ENCODE measurements at regions not wholly inside any gene's neighbourhood (a gene's known extent, or its start where the extent isn't known, plus 50 kb on each side); places are given as distances from the start of the nearest gene placed in this dataset.

DNA sequence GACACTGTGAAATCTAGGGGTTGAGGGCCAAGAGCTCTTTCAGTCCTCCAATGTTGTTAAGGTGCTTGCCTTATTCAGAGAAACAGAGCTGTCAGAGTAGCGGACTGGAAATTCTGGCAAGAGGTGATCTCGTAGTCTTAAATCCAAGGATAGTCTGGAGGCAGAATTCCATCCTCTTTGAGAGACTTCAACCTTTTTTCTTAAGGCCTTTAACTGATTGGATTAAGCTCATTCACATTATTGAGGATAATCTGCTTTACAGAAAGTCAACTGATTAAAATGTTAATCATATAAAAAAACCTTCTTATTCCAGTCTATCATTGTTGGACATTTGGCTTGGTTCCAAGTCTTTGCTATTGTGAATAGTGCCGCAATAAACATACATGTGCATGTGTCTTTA, 243.1 kb upstream of the COX7C start:
- no peak overlapping the region for H3K9ac ChIP-seq (ENCODE audit: insufficient read length)
- H3K27ac ChIP-seq: no peak overlapping the region
- H3K4me3 ChIP-seq: no peak overlapping the region
- DNase-seq (ENCODE audit: low read depth, low spot score): no peak
- no peaks in the 10 kb centered on the region for H3K36me3 ChIP-seq (ENCODE audit: insufficient read depth, low read length)
- H3K9me3 ChIP-seq (ENCODE audit: low read depth, low read length): no peaks in the 10 kb centered on the region; the same call in 1 of the 2 replicates
- TF ChIP-seq FOXP2 (optimal IDR thresholded peaks at IDR 0.05; ENCODE audit: control extremely low read depth, extremely low read length, insufficient read depth) (no peak), POLR2AphosphoS5 (IDR thresholded peaks at IDR 0.05; ENCODE audit: borderline replicate concordance, low read depth, low read length) (no peak), EZH2 (IDR thresholded peaks at IDR 0.05) (no peak)

DNA sequence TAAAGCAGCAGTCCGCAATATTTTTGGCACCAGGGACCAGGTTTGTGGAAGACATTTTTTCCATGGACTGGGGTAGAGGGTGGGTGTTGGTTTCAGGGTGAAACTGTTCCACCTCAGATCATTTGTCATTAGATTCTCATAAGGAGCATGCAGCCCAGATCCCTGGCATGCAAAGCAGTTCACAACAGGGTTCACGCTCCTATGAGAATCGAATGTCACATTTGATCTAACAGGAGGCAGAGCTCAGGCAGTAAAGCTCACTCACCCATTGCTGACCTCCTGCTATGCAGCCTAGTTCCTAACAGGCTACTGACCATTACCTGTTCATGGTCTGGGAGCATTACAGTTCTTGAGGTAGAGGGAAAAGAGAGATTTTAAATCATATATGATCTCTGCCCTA, 241.5 kb upstream of the COX7C start:
- Histone ChIP-seq H3K9me3 (ENCODE audit: low read depth, low read length) (no peaks in the 10 kb centered on the region; the same call in 1 of the 2 replicates), H3K27ac (no peak overlapping the region), H3K36me3 (ENCODE audit: insufficient read depth, low read length) (no peaks in the 10 kb centered on the region), H3K4me3 (no peak overlapping the region), H3K9ac (ENCODE audit: insufficient read length) (no peak overlapping the region)
- DNase-seq (ENCODE audit: low read depth, low spot score): no peak
- TF ChIP-seq POLR2AphosphoS5 (IDR thresholded peaks at IDR 0.05; ENCODE audit: borderline replicate concordance, low read depth, low read length) (no peak), FOXP2 (optimal IDR thresholded peaks at IDR 0.05; ENCODE audit: control extremely low read depth, extremely low read length, insufficient read depth) (no peak), EZH2 (IDR thresholded peaks at IDR 0.05) (no peak)

DNA sequence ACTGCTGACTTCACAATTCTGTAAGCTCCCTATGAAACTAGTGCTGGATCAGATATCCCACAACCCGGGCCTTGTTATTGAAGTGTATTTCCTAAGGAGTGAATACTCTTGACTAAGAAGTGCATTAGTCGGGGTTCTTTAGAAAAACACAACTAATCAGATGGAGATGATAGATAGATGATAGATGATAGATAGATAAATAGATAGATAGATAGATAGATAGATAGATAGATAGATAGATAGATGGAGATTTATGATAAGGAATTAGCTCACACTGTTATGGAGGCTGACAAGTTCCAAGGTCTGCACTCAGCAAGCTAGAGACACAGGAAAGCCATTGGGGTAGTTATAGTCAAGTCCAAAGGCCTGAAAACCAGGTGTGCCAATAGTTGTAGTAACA, 214.6 kb upstream of the COX7C start:
- peaks cover 10% of the 10 kb centered on the region; the same call in 1 of the 2 replicates for H3K36me3 ChIP-seq (ENCODE audit: insufficient read depth, low read length)
- H3K9ac ChIP-seq (ENCODE audit: insufficient read length): no peak overlapping the region
- no peak overlapping the region for H3K4me3 ChIP-seq
- TF ChIP-seq POLR2AphosphoS5 (IDR thresholded peaks at IDR 0.05; ENCODE audit: borderline replicate concordance, low read depth, low read length) (no peak), EZH2 (IDR thresholded peaks at IDR 0.05) (no peak), FOXP2 (optimal IDR thresholded peaks at IDR 0.05; ENCODE audit: control extremely low read depth, extremely low read length, insufficient read depth) (no peak)
- peak overlapping the region; percentile 51; the same call in 1 of the 2 replicates for H3K27ac ChIP-seq
- no peaks in the 10 kb centered on the region; the same call in 1 of the 2 replicates for H3K9me3 ChIP-seq (ENCODE audit: low read depth, low read length)
- DNase-seq (ENCODE audit: low read depth, low spot score): no peak

DNA sequence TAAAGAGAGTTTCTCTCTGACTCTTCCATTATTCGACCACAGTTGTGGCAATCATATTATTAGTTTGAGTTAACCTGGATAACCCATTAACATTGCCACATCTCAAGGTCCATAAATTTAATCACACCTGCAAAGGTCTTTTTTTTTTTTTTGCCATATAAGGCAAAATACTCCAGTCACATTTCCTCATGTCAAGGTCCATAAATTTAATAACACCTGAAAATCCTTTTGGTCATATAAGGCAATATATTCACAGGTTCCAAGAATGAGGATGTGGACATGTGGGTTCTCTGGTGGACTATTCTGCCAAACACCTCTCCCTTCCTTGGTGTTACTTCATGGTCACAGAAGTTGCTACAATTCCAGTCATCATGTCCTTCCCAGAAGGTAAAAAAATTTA, 213.5 kb upstream of the COX7C start:
- no peak overlapping the region for H3K9ac ChIP-seq (ENCODE audit: insufficient read length)
- H3K4me3 ChIP-seq: no peak overlapping the region
- no peak for TF ChIP-seq EZH2 (IDR thresholded peaks at IDR 0.05)
- no peak for TF ChIP-seq POLR2AphosphoS5 (IDR thresholded peaks at IDR 0.05; ENCODE audit: borderline replicate concordance, low read depth, low read length)
- TF ChIP-seq FOXP2 (optimal IDR thresholded peaks at IDR 0.05; ENCODE audit: control extremely low read depth, extremely low read length, insufficient read depth): no peak
- no peaks in the 10 kb centered on the region; the same call in 1 of the 2 replicates for H3K9me3 ChIP-seq (ENCODE audit: low read depth, low read length)
- no peak for DNase-seq (ENCODE audit: low read depth, low spot score)
- H3K36me3 ChIP-seq (ENCODE audit: insufficient read depth, low read length): peaks cover 10% of the 10 kb centered on the region; the same call in 1 of the 2 replicates
- peak overlapping the region; percentile 51; the same call in 1 of the 2 replicates for H3K27ac ChIP-seq

DNA sequence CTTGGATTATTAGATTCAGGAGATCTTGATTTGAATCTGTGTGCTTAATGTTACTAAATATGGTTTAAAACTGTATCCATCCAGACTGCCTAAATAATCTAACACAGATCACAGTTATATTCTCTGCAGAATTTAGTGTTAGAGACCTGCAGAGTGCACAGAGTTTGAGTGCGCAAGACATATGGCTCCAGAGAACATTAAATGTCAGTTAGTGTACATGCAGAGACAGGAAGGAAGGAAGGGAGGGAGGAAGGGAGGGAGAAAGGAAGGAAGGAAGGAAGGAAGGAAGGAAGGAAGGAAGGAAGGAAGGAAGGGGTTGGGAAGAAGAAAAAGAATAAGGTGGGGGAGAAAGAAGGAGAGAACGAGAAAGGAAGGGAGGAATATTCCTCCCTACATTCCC, 210.0 kb upstream of the COX7C start:
- DNase-seq (ENCODE audit: low read depth, low spot score): peak; percentile 95
- H3K9me3 ChIP-seq (ENCODE audit: low read depth, low read length): no peaks in the 10 kb centered on the region
- TF ChIP-seq EZH2 (IDR thresholded peaks at IDR 0.05): no peak
- TF ChIP-seq POLR2AphosphoS5 (IDR thresholded peaks at IDR 0.05; ENCODE audit: borderline replicate concordance, low read depth, low read length): peak; percentile 63; the same call in 1 of the 2 replicates
- H3K4me3 ChIP-seq: peak overlapping the region; percentile 61
- 0 out of 2 replicates have a peak, but pooled peaks cover 4% of the 10 kb centered on the region for H3K36me3 ChIP-seq (ENCODE audit: insufficient read depth, low read length)
- peak overlapping the region; percentile 100 for H3K27ac ChIP-seq
- H3K9ac ChIP-seq (ENCODE audit: insufficient read length): peak overlapping the region; percentile 84

DNA sequence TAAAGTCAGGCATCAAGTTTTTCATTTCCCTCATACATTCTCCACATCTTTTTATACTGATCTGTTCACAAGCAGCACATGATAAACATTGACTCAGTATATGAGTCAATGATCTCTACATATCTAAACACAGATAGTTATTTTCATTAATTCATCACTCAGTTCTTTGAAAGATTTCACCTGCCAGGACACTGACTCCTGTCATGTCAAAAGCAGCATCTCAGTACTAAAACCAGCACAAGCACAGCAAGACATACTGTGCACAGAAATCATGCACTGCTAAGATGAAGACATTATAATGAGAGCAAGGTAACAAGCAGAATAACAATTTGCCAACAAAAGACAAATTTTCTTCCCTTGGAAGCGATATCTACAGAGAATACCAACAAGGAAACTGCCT, 206.1 kb upstream of the COX7C start:
- no peak for TF ChIP-seq FOXP2 (optimal IDR thresholded peaks at IDR 0.05; ENCODE audit: control extremely low read depth, extremely low read length, insufficient read depth)
- no peak for TF ChIP-seq EZH2 (IDR thresholded peaks at IDR 0.05)
- TF ChIP-seq POLR2AphosphoS5 (IDR thresholded peaks at IDR 0.05; ENCODE audit: borderline replicate concordance, low read depth, low read length): no peak
- Histone ChIP-seq H3K36me3 (ENCODE audit: insufficient read depth, low read length) (0 out of 2 replicates have a peak, but pooled peaks cover 4% of the 10 kb centered on the region), H3K4me3 (no peak overlapping the region), H3K9me3 (ENCODE audit: low read depth, low read length) (0 out of 2 replicates have a peak, but pooled peaks cover 3% of the 10 kb centered on the region), H3K9ac (ENCODE audit: insufficient read length) (no peak overlapping the region), H3K27ac (0 out of 2 replicates have a peak overlapping the region, but pooled peaks have one; percentile 16)
- DNase-seq (ENCODE audit: low read depth, low spot score): no peak

DNA sequence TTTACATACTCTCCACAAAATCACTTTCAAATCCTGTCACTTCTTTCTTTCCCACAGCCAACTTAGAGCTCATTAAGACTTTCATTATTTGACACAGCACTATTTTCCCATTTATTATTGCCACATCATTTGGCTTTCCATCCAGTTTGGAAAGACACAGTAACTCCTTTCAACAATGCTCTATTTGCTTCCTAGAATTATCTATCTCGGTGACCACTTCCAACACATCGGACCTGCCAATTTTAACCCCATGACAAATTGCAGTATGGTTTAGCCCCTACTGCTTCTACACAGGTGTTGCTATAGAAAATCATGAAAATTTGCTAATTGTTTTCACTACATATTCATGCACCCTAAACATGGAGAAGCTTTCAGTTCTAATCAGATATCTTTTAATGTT, 190.6 kb upstream of the COX7C start:
- Histone ChIP-seq H3K36me3 (ENCODE audit: insufficient read depth, low read length) (no peaks in the 10 kb centered on the region), H3K9me3 (ENCODE audit: low read depth, low read length) (peaks cover 4% of the 10 kb centered on the region; the same call in 1 of the 2 replicates), H3K4me3 (no peak overlapping the region), H3K9ac (ENCODE audit: insufficient read length) (no peak overlapping the region), H3K27ac (no peak overlapping the region)
- no peak for DNase-seq (ENCODE audit: low read depth, low spot score)
- TF ChIP-seq POLR2AphosphoS5 (IDR thresholded peaks at IDR 0.05; ENCODE audit: borderline replicate concordance, low read depth, low read length) (no peak), EZH2 (IDR thresholded peaks at IDR 0.05) (no peak), FOXP2 (optimal IDR thresholded peaks at IDR 0.05; ENCODE audit: control extremely low read depth, extremely low read length, insufficient read depth) (no peak)

DNA sequence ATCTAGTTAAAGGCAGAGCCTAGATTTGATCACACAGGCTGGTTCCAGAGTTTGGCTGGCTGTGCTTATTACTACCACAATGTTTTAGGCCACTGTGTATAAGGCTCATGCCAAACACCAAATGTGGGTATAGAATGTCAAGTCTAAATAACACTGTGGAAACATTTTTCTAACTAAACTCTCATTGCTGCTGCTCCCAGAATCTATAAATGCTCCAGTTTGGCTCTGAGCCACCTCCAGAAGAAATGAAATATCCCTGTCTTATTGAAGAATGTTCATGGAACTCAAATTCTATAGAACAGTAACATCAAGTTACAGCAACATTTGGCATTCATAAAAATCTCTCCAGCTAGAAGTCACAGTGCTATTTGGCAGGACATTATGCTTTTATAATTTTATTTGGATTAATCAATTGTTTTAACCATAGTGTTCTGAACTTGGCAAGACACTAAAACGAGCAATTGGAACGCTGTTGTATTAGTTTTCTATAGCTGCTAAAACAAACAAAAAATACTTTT, 178.1 kb upstream of the COX7C start:
- H3K4me3 ChIP-seq: no peak overlapping the region
- H3K36me3 ChIP-seq (ENCODE audit: insufficient read depth, low read length): no peaks in the 10 kb centered on the region
- H3K9ac ChIP-seq (ENCODE audit: insufficient read length): no peak overlapping the region
- TF ChIP-seq FOXP2 (optimal IDR thresholded peaks at IDR 0.05; ENCODE audit: control extremely low read depth, extremely low read length, insufficient read depth): no peak
- TF ChIP-seq EZH2 (IDR thresholded peaks at IDR 0.05): no peak
- TF ChIP-seq POLR2AphosphoS5 (IDR thresholded peaks at IDR 0.05; ENCODE audit: borderline replicate concordance, low read depth, low read length): no peak
- DNase-seq (ENCODE audit: low read depth, low spot score): no peak
- no peaks in the 10 kb centered on the region for H3K9me3 ChIP-seq (ENCODE audit: low read depth, low read length)
- 0 out of 2 replicates have a peak overlapping the region, but pooled peaks have one; percentile 26 for H3K27ac ChIP-seq
